PC-3 (cell line): ENCODE measurements at regions not wholly inside any gene's neighbourhood (a gene's known extent, or its start where the extent isn't known, plus 50 kb on each side); places are given as distances from the start of the nearest gene placed in this dataset.

ENCODE experiments used
- ATAC-seq: fragments of 200-7000 bp; cut with Tn5 transposase; 2 replicates; pipeline ENCODE4 v1.9.1; 2020; ENCODE audit warnings: mild to moderate bottlenecking, moderate library complexity
- BruUV-seq: library from RNA; stranded (reverse); fragments of 400-500 nt; replicated peaks from 2 replicates; lab custom pipeline; 2021; lab: Mats Ljungman, UMichigan
- CTCF ChIA-PET: fragments of 300-600 bp; sonication (Branson Sonifier 250); formaldehyde crosslinking; loops from one replicate; lab custom pipeline; 2022; ENCODE audit warnings: antibody characterized with exemption; lab: Charles Lee
- POLR2A ChIA-PET: fragments of 300-600 bp; sonication (Branson Sonifier 250); formaldehyde crosslinking; loops from one replicate; lab custom pipeline; 2022; ENCODE audit warnings: antibody characterized with exemption; ENCODE audit not compliant: unreplicated experiment; lab: Charles Lee
- DNase-seq: peaks from one replicate; pipeline ENCODE4 v3.0.0-alpha.2; 2015
- H2AFZ ChIP-seq: fragments of 300-600 bp; sonication (generic); 2 replicates; pipeline ENCODE4 v1.6.0; 2016; ENCODE audit warnings: antibody characterized with exemption, low read length
- H3F3A ChIP-seq: fragments of 300-600 bp; sonication (generic); one replicate; pipeline ENCODE4 v1.6.0; 2017; ENCODE audit warnings: antibody characterized with exemption, low read length, control low read depth, mild to moderate bottlenecking; ENCODE audit not compliant: unreplicated experiment
- H3K27ac ChIP-seq: fragments of 300-600 bp; sonication (generic); 2 replicates; pipeline ENCODE4 v1.5.1; 2016; ENCODE audit warnings: mild to moderate bottlenecking, low read length
- H3K27me3 ChIP-seq: fragments of 300-600 bp; sonication (generic); 2 replicates; pipeline ENCODE4 v1.6.1; 2016; ENCODE audit warnings: low read length, mixed read lengths
- H3K36me3 ChIP-seq: fragments of 300-600 bp; sonication (generic); 2 replicates; pipeline ENCODE4 v1.6.1; 2016; ENCODE audit warnings: low read depth, mixed run types, low read length, mixed read lengths
- H3K4me1 ChIP-seq: fragments of 300-600 bp; sonication (generic); 2 replicates; pipeline ENCODE4 v1.5.1; 2016; ENCODE audit warnings: low read length; ENCODE audit not compliant: insufficient read depth
- H3K4me2 ChIP-seq: fragments of 300-600 bp; sonication (generic); 2 replicates; pipeline ENCODE4 v1.6.0; 2016; ENCODE audit warnings: low read length
- H3K4me3 ChIP-seq: fragments of 300-600 bp; sonication (generic); 2 replicates; pipeline ENCODE4 v1.5.1; 2016; ENCODE audit warnings: mild to moderate bottlenecking, low read length, mixed read lengths
- H3K79me2 ChIP-seq: fragments of 300-600 bp; sonication (generic); 2 replicates; pipeline ENCODE4 v1.6.1; 2017; ENCODE audit warnings: low read length, mixed read lengths
- H3K9ac ChIP-seq: fragments of 300-600 bp; sonication (generic); 2 replicates; pipeline ENCODE4 v1.6.0; 2016; ENCODE audit warnings: mild to moderate bottlenecking, low read length
- H3K9me2 ChIP-seq: fragments of 300-600 bp; sonication (generic); replicated peaks from 2 replicates; pipeline ENCODE4 v1.6.1; 2016; ENCODE audit warnings: mixed run types, low read length, mixed read lengths
- H3K9me3 ChIP-seq: fragments of 300-600 bp; sonication (generic); 2 replicates; pipeline ENCODE4 v1.6.1; 2016; ENCODE audit warnings: low read length, mixed read lengths
- H4K20me1 ChIP-seq: fragments of 300-600 bp; sonication (generic); 2 replicates; pipeline ENCODE4 v1.6.1; 2016; ENCODE audit warnings: low read length, mixed read lengths
- CTCF ChIP-seq: fragments of 300-600 bp; sonication (generic); conservative IDR thresholded peaks from 2 replicates; pipeline ENCODE4 v1.5.1; 2017; ENCODE audit warnings: antibody characterized with exemption, low read depth, mild to moderate bottlenecking, low read length
- EZH2 ChIP-seq: fragments of 300-600 bp; sonication (generic); IDR thresholded peaks from one replicate; pipeline ENCODE4 v1.6.1; 2017; ENCODE audit warnings: antibody characterized with exemption, mild to moderate bottlenecking, low read length; ENCODE audit not compliant: unreplicated experiment
- EZH2phosphoT487 ChIP-seq: fragments of 300-600 bp; sonication (generic); IDR thresholded peaks from 2 replicates; pipeline ENCODE4 v1.6.1; 2018; ENCODE audit warnings: mild to moderate bottlenecking, antibody characterized with exemption, low read length, borderline replicate concordance
- intact Hi-C: fragments of 100-400 bp; cut with micrococcal nuclease; formaldehyde crosslinking; loops from 2 replicates; pipeline ENCODE4 v1.9.0; 2023

GRCh38 chr2:2739231-2739795, 408.2 kb upstream of the MYT1L start:
- Histone ChIP-seq H3K27me3 (peaks cover 22% of the 10 kb centered on the region), H3K9ac (no peak overlapping the region), H3K4me1 (no peaks in the 10 kb centered on the region), H3K36me3 (no peaks in the 10 kb centered on the region), H3K79me2 (no peaks in the 10 kb centered on the region), H3F3A (no peaks in the 10 kb centered on the region), H3K9me3 (no peaks in the 10 kb centered on the region), H3K9me2 (no peaks in the 10 kb centered on the region), H3K27ac (no peak overlapping the region), H4K20me1 (no peaks in the 10 kb centered on the region), H2AFZ (no peak overlapping the region), H3K4me3 (no peak overlapping the region), H3K4me2 (no peak overlapping the region)
- no peak for ATAC-seq
- POLR2A ChIA-PET, result no interaction called here
- BruUV-seq, result no TSS peak
- intact Hi-C loops, result no loop called here
- no peak for DNase-seq
- CTCF ChIA-PET, result no interaction called here
- TF ChIP-seq CTCF (no peak), EZH2phosphoT487 (no peak), EZH2 (no peak)

GRCh38 chr2:2738684-2739083, 407.6 kb upstream of the MYT1L start:
- DNase-seq (no peak), ATAC-seq (no peak)
- Histone ChIP-seq H3K9ac (no peak overlapping the region), H4K20me1 (no peaks in the 10 kb centered on the region), H3K27ac (no peak overlapping the region), H2AFZ (no peak overlapping the region), H3K9me2 (no peaks in the 10 kb centered on the region), H3K9me3 (no peaks in the 10 kb centered on the region), H3K4me1 (no peaks in the 10 kb centered on the region), H3K4me2 (no peak overlapping the region), H3K27me3 (peaks cover 24% of the 10 kb centered on the region), H3K4me3 (no peak overlapping the region), H3K79me2 (no peaks in the 10 kb centered on the region), H3F3A (no peaks in the 10 kb centered on the region), H3K36me3 (no peaks in the 10 kb centered on the region)
- no TSS peak for BruUV-seq
- CTCF ChIA-PET, result no interaction called here
- intact Hi-C loops, result no loop called here
- POLR2A ChIA-PET, result no interaction called here
- TF ChIP-seq EZH2phosphoT487, result no peak
- TF ChIP-seq CTCF, result no peak
- TF ChIP-seq EZH2, result no peak

- intact Hi-C loops, result no loop called here
- ATAC-seq, result no peak
- H2AFZ ChIP-seq, result no peak overlapping the region
Measured at GRCh38 chr2:2738276-2738675, 407.2 kb upstream of the MYT1L start.

More at GRCh38 chr2:2738276-2738675, 407.2 kb upstream of the MYT1L start:
- Histone ChIP-seq H3K9ac (no peak overlapping the region), H3F3A (no peaks in the 10 kb centered on the region), H3K9me2 (no peaks in the 10 kb centered on the region), H3K36me3 (no peaks in the 10 kb centered on the region), H3K4me1 (no peaks in the 10 kb centered on the region), H4K20me1 (no peaks in the 10 kb centered on the region), H3K27ac (no peak overlapping the region), H3K9me3 (no peaks in the 10 kb centered on the region), H3K79me2 (no peaks in the 10 kb centered on the region), H3K4me3 (no peak overlapping the region), H3K27me3 (peaks cover 28% of the 10 kb centered on the region), H3K4me2 (no peak overlapping the region)
- TF ChIP-seq EZH2 (no peak), EZH2phosphoT487 (no peak), CTCF (no peak)
- DNase-seq, result no peak
- ChIA-PET POLR2A (no interaction called here), CTCF (no interaction called here)
- no TSS peak for BruUV-seq
